GM23338 (cell line): ENCODE measurements at regions not wholly inside any gene's neighbourhood (a gene's known extent, or its start where the extent isn't known, plus 50 kb on each side); places are given as distances from the start of the nearest gene placed in this dataset.

Source experiments
- CREB1 ChIP-seq: fragments of 250-450 bp; sonication (Bioruptor Pico); IDR thresholded peaks from 2 replicates; pipeline ENCODE4 v1.5.0; 2020; ENCODE audit warnings: low read depth, mild to moderate bottlenecking, moderate library complexity
- CTCF ChIP-seq, 2 experiments: fragments of 200-600 bp in 1 of 2; sonication (generic) in 1 of 2; conservative IDR thresholded peaks; 2 replicates each; pipeline versions ENCODE4 v1.5.1 to v1.6.1; 2016 to 2017; ENCODE audit warnings: antibody characterized with exemption in 2 of 2, low read depth in 2 of 2, mild to moderate bottlenecking in 2 of 2, moderate library complexity in 1 of 2
- ETS1 ChIP-seq: IDR thresholded peaks from 2 replicates; pipeline ENCODE4 v1.6.1; 2016; ENCODE audit warnings: antibody characterized with exemption
- EZH2 ChIP-seq: fragments of 200-600 bp; sonication (generic); IDR thresholded peaks from one replicate; pipeline ENCODE4 v1.8.0; 2017; ENCODE audit warnings: antibody characterized with exemption, mild to moderate bottlenecking, low read depth; ENCODE audit not compliant: unreplicated experiment
- EZH2phosphoT487 ChIP-seq: fragments of 200-600 bp; sonication (generic); IDR thresholded peaks from one replicate; pipeline ENCODE4 v1.8.1; 2018; ENCODE audit warnings: antibody characterized with exemption; ENCODE audit not compliant: unreplicated experiment
- NANOG ChIP-seq: IDR thresholded peaks from 2 replicates; pipeline ENCODE4 v1.6.1; 2016; ENCODE audit warnings: antibody characterized with exemption, borderline replicate concordance
- POLR2AphosphoS5 ChIP-seq: IDR thresholded peaks from 2 replicates; pipeline ENCODE4 v1.6.1; 2016; ENCODE audit warnings: antibody characterized with exemption, low read depth

GRCh38 chr1:39146681-39147080 lies 57.8 kb upstream of the MACF1 start:
- no peak for TF ChIP-seq CTCF (conservative IDR thresholded peaks at IDR 0.05; ENCODE audit: low read depth in 2 of 2)
- no peak for TF ChIP-seq ETS1
- no peak for TF ChIP-seq CREB1 (CRISPR knock-in tag)
- TF ChIP-seq EZH2phosphoT487 = no peak
- TF ChIP-seq POLR2AphosphoS5 = no peak
- TF ChIP-seq NANOG = no peak
- TF ChIP-seq EZH2 = no peak
